DOHH2 (cell line): ENCODE measurements at regions not wholly inside any gene's neighbourhood (a gene's known extent, or its start where the extent isn't known, plus 50 kb on each side); places are given as distances from the start of the nearest gene placed in this dataset.

Experiments used
- CTCF ChIP-seq: fragments of 200-600 bp; sonication (generic); IDR thresholded peaks from one replicate; pipeline ENCODE4 v1.5.1; 2014; ENCODE audit warnings: antibody characterized with exemption, mild to moderate bottlenecking, low read depth, low read length; ENCODE audit not compliant: poor library complexity, severe bottlenecking
- EZH2phosphoT487 ChIP-seq: fragments of 200-600 bp; sonication (generic); IDR thresholded peaks from 2 replicates; pipeline ENCODE4 v1.6.1; 2017; ENCODE audit warnings: borderline replicate concordance, mild to moderate bottlenecking, antibody characterized with exemption, low read length, moderate library complexity, mixed read lengths

- TF ChIP-seq CTCF (no peak), EZH2phosphoT487 (no peak)
These were observed 409.9 kb upstream of the MARCKS start for GRCh38 chr6:113447088-113447831.
